COLO668 (cell line): ENCODE measurements at regions not wholly inside any gene's neighbourhood (a gene's known extent, or its start where the extent isn't known, plus 50 kb on each side); places are given as distances from the start of the nearest gene placed in this dataset.
"Not testable (repeated sequence)": the region's sequence is repeated elsewhere in the genome, so short reads cannot be mapped to it uniquely, and the experiment has no call there.

Experiments used
- DNase-seq: peaks from one replicate; lab custom pipeline; 2025; ENCODE audit not compliant: unreplicated experiment; lab: John Stamatoyannopoulos, UW

GRCh38 chr5:1596462-1597092 is 72.8 kb upstream of the LPCAT1 start:
- not testable (repeated sequence) for DNase-seq

DNA sequence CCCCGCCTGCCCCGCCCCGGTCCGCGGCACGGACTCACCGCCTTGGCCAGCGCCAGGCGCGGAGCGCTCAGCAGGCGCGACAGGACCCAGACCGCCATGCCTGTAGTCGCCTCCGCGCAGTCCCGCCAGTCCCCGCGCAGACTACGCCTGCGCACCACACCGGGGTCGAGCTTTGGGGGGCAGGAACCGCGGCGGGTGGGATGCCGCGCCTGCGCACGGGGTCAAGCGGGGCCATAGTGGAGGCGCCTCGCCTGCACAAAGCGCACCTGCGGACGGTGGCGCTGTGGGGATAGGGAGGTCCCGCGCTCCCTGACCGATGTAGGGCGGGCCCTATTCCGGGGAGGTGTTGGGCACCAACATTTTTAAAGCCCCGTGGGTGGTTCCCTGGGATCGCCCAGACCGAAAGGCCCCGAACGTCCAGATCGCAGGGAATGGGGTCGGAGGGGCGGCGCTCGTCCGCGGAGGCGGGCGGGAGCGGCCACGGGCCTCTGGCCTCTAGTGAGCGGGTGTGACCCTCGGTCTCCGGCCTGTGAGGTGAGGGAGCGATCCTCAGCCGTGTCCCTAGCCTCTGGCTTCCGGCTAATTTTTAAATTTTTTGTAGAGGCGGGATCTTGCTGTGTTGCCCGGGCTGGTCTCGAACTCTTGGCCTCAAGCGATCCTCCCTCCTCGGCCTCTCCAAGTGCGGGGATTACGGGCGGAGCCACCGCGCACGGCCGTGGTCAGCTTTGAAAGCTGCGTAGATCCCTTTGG is 70.8 kb upstream of the LPCAT1 start:
- DNase-seq, result no peak

DNA sequence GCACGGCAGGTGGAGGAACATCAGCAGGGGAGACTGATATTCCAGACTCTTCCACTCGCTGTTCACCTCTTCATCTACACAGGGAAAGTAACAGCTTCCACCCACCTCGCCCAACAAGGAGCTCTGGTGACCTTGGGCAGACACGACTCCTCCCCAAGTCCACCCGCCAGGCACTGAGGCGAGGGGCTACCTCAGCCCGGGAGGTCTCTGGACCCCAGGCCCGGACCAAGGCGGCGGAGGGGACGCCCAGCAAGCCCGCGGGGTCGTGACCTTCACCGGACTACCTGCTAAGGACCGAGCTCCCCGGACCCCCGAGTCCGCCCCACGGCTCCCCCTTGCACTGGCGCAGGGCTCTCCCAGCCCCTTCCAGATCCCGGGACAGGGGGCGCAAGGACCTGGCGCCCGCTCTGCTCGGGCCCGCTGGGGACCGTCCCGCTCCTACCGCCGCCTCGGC is 70.2 kb upstream of the LPCAT1 start:
- no peak for DNase-seq

- not testable (repeated sequence) for DNase-seq
These were observed 64.4 kb upstream of the LPCAT1 start for GRCh38 chr5:1588071-1588694.

DNA sequence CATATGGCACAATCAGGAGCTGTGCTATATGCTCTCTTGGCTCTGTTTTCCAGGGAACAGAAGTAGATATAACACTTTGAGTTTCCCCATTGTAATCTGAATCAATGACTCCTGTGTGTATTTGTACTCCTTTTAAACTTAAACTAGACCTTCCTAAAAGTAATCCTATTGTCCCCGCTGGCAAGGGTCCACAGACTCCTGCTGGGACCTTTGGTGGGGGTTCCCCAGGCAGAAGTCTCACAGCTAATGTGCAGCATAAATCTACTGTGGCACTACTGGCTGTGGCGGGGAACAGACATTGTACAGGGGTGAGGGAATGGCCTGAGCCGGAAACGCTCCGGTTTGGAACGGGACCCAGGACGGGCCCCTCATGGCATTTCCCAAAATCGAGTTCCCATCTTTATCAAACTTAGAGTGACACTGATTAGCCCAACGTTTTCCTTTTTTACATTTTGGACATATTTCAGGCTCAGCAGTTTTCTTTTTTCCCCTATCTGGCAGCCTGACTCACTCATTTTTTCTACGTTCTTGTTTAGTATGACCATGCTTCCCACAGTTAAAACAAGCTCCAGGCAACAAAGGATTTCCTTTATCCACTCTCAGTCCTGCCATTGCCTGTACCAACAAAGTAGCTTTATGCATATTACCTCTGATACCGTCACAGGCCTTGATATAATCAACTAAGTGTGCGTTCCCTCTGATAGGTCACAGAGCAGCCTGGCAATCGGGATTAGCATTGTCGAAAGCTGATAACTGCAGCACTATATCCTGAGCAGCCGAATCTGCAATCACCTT is 59.5 kb upstream of the LPCAT1 start:
- DNase-seq, result not testable (repeated sequence)

DNA sequence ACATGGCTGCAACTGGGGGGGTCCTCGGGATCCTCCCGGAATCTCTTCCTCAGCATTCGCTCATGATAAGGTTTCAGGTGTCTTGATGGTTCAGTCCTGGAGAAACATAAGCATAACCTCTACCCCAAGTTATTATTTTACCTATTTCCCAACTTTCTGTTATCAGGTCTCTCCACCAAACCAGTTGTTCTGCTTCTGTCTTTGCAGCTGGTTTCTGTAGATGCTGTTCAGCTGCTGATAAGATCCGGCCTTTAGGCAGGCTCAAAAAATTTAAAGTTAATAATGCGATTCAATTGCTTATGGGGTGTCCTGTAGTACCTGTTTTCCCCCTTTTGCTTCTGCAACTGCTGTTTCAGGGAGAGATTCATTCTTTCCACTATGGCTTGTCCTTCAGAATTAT is 55.6 kb upstream of the LPCAT1 start:
- DNase-seq, result not testable (repeated sequence)

DNA sequence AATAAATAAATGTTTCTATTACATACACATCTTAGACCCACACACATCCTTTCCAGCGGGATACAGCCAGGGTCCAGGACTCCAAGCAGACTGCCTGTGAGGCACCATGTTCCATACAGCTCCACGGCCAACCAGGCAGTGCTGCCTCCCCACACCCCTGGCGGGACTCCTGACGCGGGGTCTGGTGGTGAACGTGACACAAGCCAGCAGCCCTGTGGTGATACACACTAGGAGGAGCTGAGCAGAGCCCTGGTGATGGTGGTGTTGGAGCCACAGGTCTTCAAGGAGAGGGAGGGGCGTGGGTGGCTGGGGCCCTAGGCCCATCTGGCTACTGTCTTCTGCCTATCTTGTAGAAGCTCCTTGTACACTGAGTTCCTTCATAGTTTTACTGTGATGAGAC is 53.1 kb upstream of the LPCAT1 start:
- not testable (repeated sequence) for DNase-seq

- DNase-seq, result not testable (repeated sequence)
These were observed 52.4 kb upstream of the LPCAT1 start for GRCh38 chr5:1575991-1576714.

GRCh38 chr5:1575491-1575890 is 51.7 kb upstream of the LPCAT1 start:
- DNase-seq, result not testable (repeated sequence)

DNA sequence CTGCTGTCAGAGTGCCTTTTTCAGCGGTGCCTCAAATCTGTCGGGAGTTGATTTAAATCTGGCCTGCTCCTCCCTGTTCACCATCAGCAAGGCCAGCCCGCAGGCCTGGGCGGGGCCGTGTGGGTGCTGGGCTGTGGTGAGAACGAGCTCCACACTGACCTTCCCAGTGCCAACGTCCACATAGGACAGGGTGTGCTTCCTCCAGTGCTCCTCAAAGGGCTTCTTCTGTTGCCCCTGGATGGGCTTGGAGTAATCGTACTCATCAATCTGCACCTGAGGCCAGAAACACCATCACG is 50.2 kb upstream of the LPCAT1 start:
- DNase-seq, result not testable (repeated sequence)

GRCh38 chr5:1573217-1574022 is 49.7 kb upstream of the LPCAT1 start:
- not testable (repeated sequence) for DNase-seq
